Astrocyte (in vitro differentiated cells and primary cell): ENCODE measurements at regions not wholly inside any gene's neighbourhood (a gene's known extent, or its start where the extent isn't known, plus 50 kb on each side); places are given as distances from the start of the nearest gene placed in this dataset.

Experiments used
- DNase-seq: peaks from one replicate; pipeline ENCODE4 v3.0.0-alpha.2; 2010; ENCODE audit warnings: low read depth
- FAIRE-seq: peaks from 2 replicates; lab custom pipeline; 2011; peaks lifted over from hg19 to GRCh38; lab: Jason Lieb, UNC
- H2AFZ ChIP-seq: 2 replicates; pipeline ENCODE4 v1.6.0; 2012; ENCODE audit warnings: low read depth, low read length, inconsistent platforms
- H3K27ac ChIP-seq: 2 replicates; pipeline ENCODE4 v1.5.1; 2011; ENCODE audit warnings: low read depth, low read length, inconsistent platforms
- H3K27me3 ChIP-seq: 2 replicates; pipeline ENCODE4 v1.6.0; 2011; ENCODE audit warnings: low read length, inconsistent platforms; ENCODE audit not compliant: insufficient read depth
- H3K36me3 ChIP-seq: 2 replicates; pipeline ENCODE4 v1.5.1; 2011; ENCODE audit warnings: low read length, inconsistent platforms; ENCODE audit not compliant: insufficient read depth
- H3K4me1 ChIP-seq: 2 replicates; pipeline ENCODE4 v1.5.1; 2011; ENCODE audit warnings: low read length, inconsistent platforms; ENCODE audit not compliant: insufficient read depth
- H3K4me2 ChIP-seq: 2 replicates; pipeline ENCODE4 v1.6.0; 2012; ENCODE audit warnings: low read length, inconsistent platforms
- H3K4me3 ChIP-seq: 2 replicates; pipeline ENCODE4 v1.5.1; 2011; ENCODE audit warnings: low read depth, mild to moderate bottlenecking, low read length, inconsistent platforms; ENCODE audit not compliant: insufficient read depth
- H3K79me2 ChIP-seq: 2 replicates; pipeline ENCODE4 v1.6.0; 2012; ENCODE audit warnings: mild to moderate bottlenecking, low read length, inconsistent platforms; ENCODE audit not compliant: insufficient read depth
- H3K9ac ChIP-seq: 2 replicates; pipeline ENCODE4 v1.6.0; 2012; ENCODE audit warnings: mild to moderate bottlenecking, low read length, inconsistent platforms
- H3K9me3 ChIP-seq: 2 replicates; pipeline ENCODE4 v1.5.1; 2012; ENCODE audit warnings: low read depth, mild to moderate bottlenecking, low read length, inconsistent platforms; ENCODE audit not compliant: insufficient read depth
- H4K20me1 ChIP-seq: 2 replicates; pipeline ENCODE4 v1.6.0; 2012; ENCODE audit warnings: low read length, inconsistent platforms; ENCODE audit not compliant: insufficient read depth
- H3K27ac Mint-ChIP-seq: one replicate; pipeline ENCODE4 v1.8.0; 2021; ENCODE audit warnings: mild to moderate bottlenecking, mixed read lengths; ENCODE audit not compliant: unreplicated experiment
- H3K27me3 Mint-ChIP-seq: one replicate; pipeline ENCODE4 v1.8.0; 2021; ENCODE audit warnings: low read depth, mixed read lengths; ENCODE audit not compliant: unreplicated experiment
- H3K36me3 Mint-ChIP-seq: one replicate; pipeline ENCODE4 v1.8.0; 2021; ENCODE audit warnings: low read depth, mixed read lengths; ENCODE audit not compliant: unreplicated experiment
- H3K4me1 Mint-ChIP-seq: one replicate; pipeline ENCODE4 v1.8.0; 2021; ENCODE audit warnings: low read depth, mixed read lengths; ENCODE audit not compliant: unreplicated experiment
- H3K4me3 Mint-ChIP-seq: one replicate; pipeline ENCODE4 v1.8.0; 2021; ENCODE audit warnings: mild to moderate bottlenecking, moderate library complexity, mixed read lengths; ENCODE audit not compliant: unreplicated experiment
- H3K9me3 Mint-ChIP-seq: one replicate; pipeline ENCODE4 v1.8.0; 2021; ENCODE audit warnings: mild to moderate bottlenecking, mixed read lengths; ENCODE audit not compliant: unreplicated experiment
- CTCF ChIP-seq: IDR thresholded peaks from 2 replicates; pipeline ENCODE4 v1.5.1; 2011; ENCODE audit warnings: low read depth, mild to moderate bottlenecking, inconsistent platforms, low read length, moderate library complexity; ENCODE audit not compliant: insufficient read depth
- EZH2 ChIP-seq: IDR thresholded peaks from 2 replicates; pipeline ENCODE4 v1.6.1; 2012; ENCODE audit warnings: mild to moderate bottlenecking, low read length, inconsistent platforms; ENCODE audit not compliant: insufficient read depth

DNA sequence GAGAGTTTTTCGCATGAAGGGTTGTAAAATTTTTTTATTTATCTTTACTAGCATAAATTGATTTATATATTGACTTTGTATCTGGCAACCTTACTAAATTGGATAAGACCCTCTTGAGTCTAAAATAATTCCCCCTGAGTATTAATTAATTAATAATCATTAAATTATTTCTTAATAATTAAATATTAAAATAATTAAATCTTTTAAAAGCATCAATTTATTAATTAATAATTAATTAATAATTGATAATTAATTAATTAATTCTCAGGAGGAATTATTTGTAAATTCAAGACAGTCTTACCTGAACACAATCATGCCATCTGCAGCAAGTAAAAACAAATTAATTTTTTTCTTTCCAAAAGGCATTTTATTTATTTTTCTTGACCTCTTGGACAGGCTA lies 370.4 kb upstream of the PTPRD start:
- Mint-ChIP-seq H3K4me1 (no peaks in the 10 kb centered on the region), H3K27me3 (no peaks in the 10 kb centered on the region), H3K9me3 (no peaks in the 10 kb centered on the region), H3K36me3 (no peaks in the 10 kb centered on the region), H3K4me3 (no peak overlapping the region), H3K27ac (no peak overlapping the region)
- H3K27me3 ChIP-seq = no peaks in the 10 kb centered on the region
- DNase-seq = no peak
- no peak overlapping the region for H3K4me3 ChIP-seq
- H3K4me1 ChIP-seq = no peaks in the 10 kb centered on the region
- no peaks in the 10 kb centered on the region for H3K79me2 ChIP-seq
- no peak for FAIRE-seq
- TF ChIP-seq EZH2 (no peak), CTCF (no peak)
- no peaks in the 10 kb centered on the region for H4K20me1 ChIP-seq
- H3K36me3 ChIP-seq = no peaks in the 10 kb centered on the region
- H3K9me3 ChIP-seq = no peaks in the 10 kb centered on the region
- H3K4me2 ChIP-seq = no peak overlapping the region
- H3K9ac ChIP-seq = no peak overlapping the region
- H2AFZ ChIP-seq = no peak overlapping the region
- no peak overlapping the region for H3K27ac ChIP-seq

GRCh38 chr9:10999646-11000045 lies 386.8 kb upstream of the PTPRD start:
- Histone ChIP-seq H3K27me3 (no peaks in the 10 kb centered on the region), H3K9ac (no peak overlapping the region), H2AFZ (no peak overlapping the region), H3K4me3 (no peak overlapping the region), H3K36me3 (no peaks in the 10 kb centered on the region), H3K27ac (no peak overlapping the region), H3K4me2 (no peak overlapping the region), H3K9me3 (no peaks in the 10 kb centered on the region), H3K79me2 (no peaks in the 10 kb centered on the region), H4K20me1 (no peaks in the 10 kb centered on the region), H3K4me1 (no peaks in the 10 kb centered on the region)
- Mint-ChIP-seq H3K9me3 (no peaks in the 10 kb centered on the region), H3K36me3 (no peaks in the 10 kb centered on the region), H3K27ac (no peak overlapping the region), H3K4me1 (no peaks in the 10 kb centered on the region), H3K4me3 (no peak overlapping the region), H3K27me3 (no peaks in the 10 kb centered on the region)
- TF ChIP-seq EZH2 (no peak), CTCF (no peak)
- DNase-seq (no peak), FAIRE-seq (no peak)

GRCh38 chr9:11001546-11001945 lies 388.7 kb upstream of the PTPRD start:
- Mint-ChIP-seq H3K27ac (no peak overlapping the region), H3K9me3 (no peaks in the 10 kb centered on the region), H3K36me3 (no peaks in the 10 kb centered on the region), H3K4me3 (no peak overlapping the region), H3K4me1 (no peaks in the 10 kb centered on the region), H3K27me3 (no peaks in the 10 kb centered on the region)
- H2AFZ ChIP-seq = no peak overlapping the region
- no peak overlapping the region for H3K9ac ChIP-seq
- no peak overlapping the region for H3K27ac ChIP-seq
- H3K27me3 ChIP-seq = no peaks in the 10 kb centered on the region
- no peak overlapping the region for H3K4me3 ChIP-seq
- no peaks in the 10 kb centered on the region for H3K4me1 ChIP-seq
- H4K20me1 ChIP-seq = no peaks in the 10 kb centered on the region
- DNase-seq (no peak), FAIRE-seq (no peak)
- TF ChIP-seq CTCF (no peak), EZH2 (no peak)
- H3K4me2 ChIP-seq = no peak overlapping the region
- no peaks in the 10 kb centered on the region for H3K36me3 ChIP-seq
- H3K79me2 ChIP-seq = no peaks in the 10 kb centered on the region
- H3K9me3 ChIP-seq = no peaks in the 10 kb centered on the region
